ENCODE measurements at regions not wholly inside any gene's neighbourhood (a gene's known extent, or its start where the extent isn't known, plus 50 kb on each side); places are given as distances from the start of the nearest gene placed in this dataset.

DNA sequence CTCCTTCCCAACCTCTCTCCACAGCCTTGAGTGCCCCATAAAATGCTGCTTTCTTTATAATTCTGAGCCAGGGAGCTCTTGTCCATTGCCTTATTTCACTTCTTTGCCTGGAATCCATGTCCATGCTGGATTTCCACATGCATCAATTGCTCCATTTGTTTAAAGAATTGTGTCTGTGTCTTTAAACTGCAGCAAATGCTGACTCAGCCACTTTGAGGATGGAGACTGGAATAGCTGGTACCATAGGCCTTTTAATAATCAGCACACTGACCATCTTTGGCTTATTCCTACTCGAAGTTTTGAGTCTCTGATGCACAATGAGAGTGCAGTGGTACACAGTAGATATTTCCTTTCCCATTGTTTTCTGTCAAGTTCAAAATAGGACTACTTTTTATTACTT is 318.8 kb downstream of the LRIG3 start:
- Histone ChIP-seq H3K9me3 (no peaks in the 10 kb centered on the region), H3K36me3 (no peaks in the 10 kb centered on the region), H3K4me3 (no peak overlapping the region), H3K27ac (no peak overlapping the region), H3K4me1 (no peaks in the 10 kb centered on the region), H3K27me3 (no peaks in the 10 kb centered on the region)
- DNase-seq: no peak
- intact Hi-C loops (cut with DNase I; ENCODE audit: low total_unique reads): no loop called here
- TF ChIP-seq, protein P1, sequence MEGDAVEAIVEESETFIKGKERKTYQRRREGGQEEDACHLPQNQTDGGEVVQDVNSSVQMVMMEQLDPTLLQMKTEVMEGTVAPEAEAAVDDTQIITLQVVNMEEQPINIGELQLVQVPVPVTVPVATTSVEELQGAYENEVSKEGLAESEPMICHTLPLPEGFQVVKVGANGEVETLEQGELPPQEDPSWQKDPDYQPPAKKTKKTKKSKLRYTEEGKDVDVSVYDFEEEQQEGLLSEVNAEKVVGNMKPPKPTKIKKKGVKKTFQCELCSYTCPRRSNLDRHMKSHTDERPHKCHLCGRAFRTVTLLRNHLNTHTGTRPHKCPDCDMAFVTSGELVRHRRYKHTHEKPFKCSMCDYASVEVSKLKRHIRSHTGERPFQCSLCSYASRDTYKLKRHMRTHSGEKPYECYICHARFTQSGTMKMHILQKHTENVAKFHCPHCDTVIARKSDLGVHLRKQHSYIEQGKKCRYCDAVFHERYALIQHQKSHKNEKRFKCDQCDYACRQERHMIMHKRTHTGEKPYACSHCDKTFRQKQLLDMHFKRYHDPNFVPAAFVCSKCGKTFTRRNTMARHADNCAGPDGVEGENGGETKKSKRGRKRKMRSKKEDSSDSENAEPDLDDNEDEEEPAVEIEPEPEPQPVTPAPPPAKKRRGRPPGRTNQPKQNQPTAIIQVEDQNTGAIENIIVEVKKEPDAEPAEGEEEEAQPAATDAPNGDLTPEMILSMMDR (IDR thresholded peaks at IDR 0.05): no peak

DNA sequence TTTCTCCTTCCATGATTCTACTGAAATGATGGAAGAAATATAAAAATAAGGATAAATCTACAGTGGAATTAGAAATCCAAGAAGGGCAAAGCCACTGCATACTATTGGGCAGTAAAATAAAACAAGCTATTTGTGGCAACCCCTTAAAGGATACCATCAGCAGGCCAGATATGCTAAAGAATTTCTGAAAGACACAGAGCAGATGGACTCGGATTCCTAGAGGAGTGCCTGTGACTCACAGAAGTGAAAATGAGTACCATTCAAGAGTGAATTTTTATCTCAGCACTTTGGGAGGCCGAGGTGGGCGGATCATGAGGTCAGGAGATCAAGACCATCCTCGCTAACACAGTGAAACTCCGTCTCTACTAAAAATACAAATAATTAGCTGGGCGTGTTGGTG is 318.1 kb downstream of the LRIG3 start:
- Histone ChIP-seq H3K27ac (no peak overlapping the region), H3K4me1 (no peaks in the 10 kb centered on the region), H3K4me3 (no peak overlapping the region), H3K9me3 (no peaks in the 10 kb centered on the region), H3K27me3 (no peaks in the 10 kb centered on the region), H3K36me3 (no peaks in the 10 kb centered on the region)
- DNase-seq: no peak
- TF ChIP-seq, protein P1 (IDR thresholded peaks at IDR 0.05): no peak
- intact Hi-C loops (cut with DNase I; ENCODE audit: low total_unique reads): no loop called here

DNA sequence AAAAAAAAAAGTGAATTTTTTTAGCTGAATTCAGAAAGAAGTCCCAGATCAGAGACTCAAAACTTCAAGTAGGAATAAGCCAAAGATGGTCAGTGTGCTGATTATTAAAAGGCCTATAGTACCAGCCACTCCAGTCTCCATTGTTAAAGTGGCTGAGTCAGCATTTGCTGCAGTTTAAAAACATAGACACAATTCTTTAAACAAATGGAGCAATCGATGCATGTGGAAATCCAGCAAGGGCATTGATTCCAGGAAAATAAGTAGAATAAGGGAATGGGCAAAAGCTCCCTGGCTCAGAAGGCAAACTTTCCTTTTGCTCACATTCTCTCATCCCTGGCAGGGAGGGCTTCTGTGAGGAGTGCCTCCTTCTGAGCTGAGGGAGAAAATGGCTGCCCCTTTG is 317.6 kb downstream of the LRIG3 start:
- Histone ChIP-seq H3K4me3 (no peak overlapping the region), H3K9me3 (no peaks in the 10 kb centered on the region), H3K27ac (no peak overlapping the region), H3K4me1 (no peaks in the 10 kb centered on the region), H3K27me3 (no peaks in the 10 kb centered on the region), H3K36me3 (no peaks in the 10 kb centered on the region)
- intact Hi-C loops (cut with DNase I; ENCODE audit: low total_unique reads): no loop called here
- TF ChIP-seq, protein P1 (IDR thresholded peaks at IDR 0.05): no peak
- DNase-seq: no peak

DNA sequence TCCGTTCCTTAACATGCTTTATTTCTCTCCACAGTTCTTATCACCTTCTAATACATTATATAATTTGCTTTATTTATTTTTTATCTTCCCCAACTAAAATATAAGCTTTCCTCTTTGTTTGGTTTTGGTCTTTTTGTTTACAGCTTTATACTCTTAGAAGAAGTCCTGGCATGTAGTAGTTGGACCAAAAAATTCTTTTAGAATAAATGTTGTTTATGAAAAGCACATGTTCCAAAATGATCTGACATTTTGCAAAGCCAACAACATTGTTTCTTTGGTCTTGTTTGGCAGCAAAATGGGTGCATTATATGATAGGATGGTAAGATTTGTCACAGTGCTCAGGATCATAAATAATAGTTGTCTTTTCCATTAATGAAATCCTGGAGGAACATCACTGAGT is 312.5 kb downstream of the LRIG3 start:
- intact Hi-C loops (cut with DNase I; ENCODE audit: low total_unique reads): no loop called here
- DNase-seq: no peak
- Histone ChIP-seq H3K27ac (no peak overlapping the region), H3K27me3 (no peaks in the 10 kb centered on the region), H3K36me3 (no peaks in the 10 kb centered on the region), H3K4me3 (no peak overlapping the region), H3K9me3 (no peaks in the 10 kb centered on the region), H3K4me1 (peaks cover 0 to 6% (median 0%) of the 10 kb centered on the region in 4 donors)
- TF ChIP-seq, protein P1 (IDR thresholded peaks at IDR 0.05): no peak

DNA sequence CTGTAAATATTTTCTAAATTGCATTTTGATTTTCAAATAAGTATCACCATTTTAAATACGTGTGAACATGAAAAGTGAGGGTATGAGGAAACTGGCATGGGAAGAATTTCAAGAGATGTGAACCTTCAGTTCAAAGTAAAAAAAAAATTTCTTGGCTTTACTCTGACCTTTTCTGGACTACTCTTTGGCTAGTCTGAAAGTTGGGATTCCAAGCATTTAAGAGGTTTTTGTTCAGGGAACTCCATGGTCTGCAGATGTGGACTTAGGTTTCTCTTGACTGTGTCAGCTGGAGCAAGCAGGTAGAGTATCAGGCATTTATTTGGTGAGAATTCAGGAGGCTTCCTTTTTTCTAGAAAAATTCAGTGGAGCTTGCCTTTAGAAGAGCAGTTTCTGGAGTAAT is 311.6 kb downstream of the LRIG3 start:
- Histone ChIP-seq H3K4me3 (no peak overlapping the region), H3K4me1 (peaks cover 0 to 6% (median 0%) of the 10 kb centered on the region in 4 donors), H3K27me3 (no peaks in the 10 kb centered on the region), H3K27ac (no peak overlapping the region), H3K9me3 (no peaks in the 10 kb centered on the region), H3K36me3 (no peaks in the 10 kb centered on the region)
- TF ChIP-seq, protein P1 (IDR thresholded peaks at IDR 0.05): no peak
- no peak for DNase-seq
- intact Hi-C loops (cut with DNase I; ENCODE audit: low total_unique reads): no loop called here

DNA sequence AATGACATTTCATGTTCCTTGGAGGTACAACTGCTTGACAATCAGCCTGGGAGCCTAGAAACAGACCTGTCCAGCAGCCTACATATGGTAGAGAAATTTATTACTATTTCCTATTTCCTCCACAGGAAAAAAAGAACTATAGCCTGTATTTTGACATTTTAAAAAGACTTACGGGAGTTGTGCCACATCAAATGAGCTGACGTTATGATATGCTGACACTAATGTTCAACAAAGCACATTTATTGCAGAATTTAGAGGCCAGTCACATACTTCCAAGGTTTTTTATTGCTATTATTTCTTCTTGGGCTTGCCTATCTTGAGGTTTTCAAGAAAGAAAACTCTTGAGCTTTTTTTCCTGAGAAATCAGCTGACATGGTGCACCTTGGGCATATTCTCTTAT is 305.3 kb downstream of the LRIG3 start:
- intact Hi-C loops (cut with DNase I; ENCODE audit: low total_unique reads): no loop called here
- Histone ChIP-seq H3K4me3 (no peak overlapping the region), H3K27ac (no peak overlapping the region), H3K4me1 (no peaks in the 10 kb centered on the region), H3K27me3 (no peaks in the 10 kb centered on the region), H3K9me3 (no peaks in the 10 kb centered on the region), H3K36me3 (no peaks in the 10 kb centered on the region)
- TF ChIP-seq, protein P1 (IDR thresholded peaks at IDR 0.05): no peak
- no peak for DNase-seq
